CD4-positive, alpha-beta T cell treated with Interleukin-21 for 1 hour (primary cell): ENCODE measurements at regions not wholly inside any gene's neighbourhood (a gene's known extent, or its start where the extent isn't known, plus 50 kb on each side); places are given as distances from the start of the nearest gene placed in this dataset.

Experiments used
- DNase-seq: peaks from one replicate; pipeline ENCODE4 v3.0.0-alpha.2; 2020

DNA sequence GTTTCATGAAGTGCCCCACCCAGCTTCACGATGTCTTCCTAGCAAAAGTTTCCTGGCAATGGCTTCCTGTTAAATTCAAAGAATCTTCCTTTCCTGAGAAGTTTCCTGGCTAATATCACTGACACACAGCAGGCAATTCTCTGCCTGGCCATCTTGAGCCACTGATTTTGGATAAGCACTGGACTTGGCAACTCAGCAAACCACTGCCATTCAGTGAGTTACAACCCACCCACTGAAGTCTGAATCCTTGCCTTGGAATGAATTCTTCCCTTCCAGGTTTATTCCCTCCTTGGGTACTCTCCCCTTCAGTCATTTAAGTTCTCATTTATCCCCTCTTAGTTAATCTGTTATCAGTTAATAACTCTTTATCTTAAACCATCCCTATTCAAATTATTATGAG lies 426.0 kb downstream of the MBD2 start:
- DNase-seq, result no peak

DNA sequence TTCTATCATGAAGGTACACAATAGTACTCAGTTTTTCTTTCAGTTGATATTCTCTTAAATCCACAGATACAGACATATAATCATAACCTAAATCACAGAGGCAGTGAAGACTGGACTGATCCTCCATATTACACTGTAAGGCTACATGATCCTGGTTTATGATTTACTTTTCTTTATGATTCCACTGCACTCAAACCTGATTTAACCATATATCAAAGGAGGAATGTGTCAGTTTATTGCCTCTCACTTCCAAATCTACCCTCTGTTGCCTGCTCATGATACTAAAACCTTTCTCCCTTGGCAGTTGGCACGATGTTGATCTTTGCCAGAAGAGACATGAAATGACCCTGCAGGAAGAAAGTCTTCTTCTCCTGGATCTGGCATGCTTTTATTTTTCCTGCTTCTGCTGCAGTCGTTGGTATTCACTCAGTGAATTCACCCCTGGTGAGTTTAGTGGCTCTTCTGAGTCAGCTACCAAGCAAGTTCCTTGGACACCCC lies 426.4 kb downstream of the MBD2 start:
- no peak for DNase-seq

DNA sequence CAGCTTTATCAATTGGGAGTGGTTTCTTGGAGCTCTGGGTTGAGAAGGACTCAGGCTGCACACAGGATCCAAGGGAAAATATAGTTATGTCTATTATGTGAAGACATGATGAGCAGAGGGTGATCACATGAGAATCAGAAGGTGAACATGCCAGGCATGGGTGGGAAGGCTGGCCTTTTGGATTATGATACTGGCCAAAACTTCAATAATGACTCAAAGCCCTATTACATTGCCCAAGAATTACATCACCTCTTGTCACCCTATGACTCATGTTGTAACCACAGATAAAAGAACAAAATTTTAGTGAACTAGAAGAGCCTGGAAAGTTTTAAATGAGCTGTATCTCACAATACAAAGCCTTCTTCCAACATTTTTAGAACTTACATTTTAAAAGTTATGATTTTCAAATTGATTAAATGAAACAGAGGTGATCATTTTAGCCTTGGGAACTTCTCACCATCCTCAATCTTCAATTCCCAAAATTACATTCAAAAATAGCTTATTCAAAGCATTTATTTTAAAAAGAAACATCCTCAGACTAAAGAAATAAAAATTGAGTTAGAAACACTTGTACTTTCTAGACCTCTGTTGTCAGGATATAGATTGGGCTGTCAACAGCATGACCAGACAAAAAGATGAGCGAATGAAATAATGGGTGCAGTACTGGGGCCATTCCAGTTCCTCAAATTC lies 428.3 kb downstream of the MBD2 start:
- DNase-seq, result no peak

DNA sequence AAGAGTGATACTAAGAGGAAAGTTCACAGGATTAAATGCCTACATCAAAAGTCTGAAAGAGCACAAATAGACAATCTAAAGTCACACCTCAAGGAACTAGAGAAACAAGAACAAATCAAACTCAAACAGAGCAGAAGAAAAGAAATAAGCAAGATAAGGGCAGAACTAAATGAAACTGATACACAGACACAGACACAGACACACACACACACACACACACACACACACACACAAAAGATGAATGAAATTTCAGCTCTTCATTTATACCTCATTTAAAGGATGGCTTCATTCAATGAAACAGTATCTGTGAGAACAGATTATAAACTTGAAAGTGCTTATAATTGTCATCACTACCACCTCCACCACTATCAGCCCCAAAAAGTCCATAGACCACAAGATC lies 428.9 kb downstream of the MBD2 start:
- DNase-seq, result no peak

DNA sequence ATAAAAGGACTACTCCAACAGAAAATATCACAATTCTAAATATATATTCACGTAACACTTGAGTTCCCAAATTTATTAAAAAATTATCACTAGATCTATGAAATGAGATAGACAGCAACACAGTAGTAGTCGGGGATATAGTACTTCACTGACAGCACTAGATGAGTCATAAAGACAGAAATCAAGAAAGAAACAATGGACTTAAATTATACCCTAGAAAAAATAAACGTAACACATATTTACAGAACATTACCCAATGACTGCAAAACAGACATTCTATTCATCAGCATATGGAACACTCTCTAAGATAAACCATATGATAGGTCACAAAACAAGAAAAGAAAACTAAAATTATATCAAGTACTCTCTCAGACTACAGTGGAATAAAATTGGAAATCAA lies 429.4 kb downstream of the MBD2 start:
- DNase-seq, result no peak

DNA sequence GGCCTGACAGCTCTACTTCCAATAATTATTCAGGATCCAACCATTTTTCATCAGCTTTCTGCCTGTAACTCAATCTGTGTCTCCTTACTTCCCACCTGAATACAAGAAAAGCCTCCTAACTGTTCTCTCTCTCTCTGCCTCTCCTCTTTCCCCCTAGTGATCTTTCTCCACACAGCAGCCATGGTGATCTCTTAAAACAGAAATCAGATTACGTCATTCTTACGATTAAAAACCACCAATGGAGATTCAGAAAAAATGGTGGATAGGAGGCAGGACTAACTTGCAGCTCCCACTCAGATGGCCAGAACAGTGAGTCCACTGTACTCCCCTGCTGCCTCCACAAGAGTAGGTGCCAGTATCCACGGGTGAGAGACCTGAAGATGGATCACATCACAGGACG lies 431.7 kb downstream of the MBD2 start:
- DNase-seq, result no peak

DNA sequence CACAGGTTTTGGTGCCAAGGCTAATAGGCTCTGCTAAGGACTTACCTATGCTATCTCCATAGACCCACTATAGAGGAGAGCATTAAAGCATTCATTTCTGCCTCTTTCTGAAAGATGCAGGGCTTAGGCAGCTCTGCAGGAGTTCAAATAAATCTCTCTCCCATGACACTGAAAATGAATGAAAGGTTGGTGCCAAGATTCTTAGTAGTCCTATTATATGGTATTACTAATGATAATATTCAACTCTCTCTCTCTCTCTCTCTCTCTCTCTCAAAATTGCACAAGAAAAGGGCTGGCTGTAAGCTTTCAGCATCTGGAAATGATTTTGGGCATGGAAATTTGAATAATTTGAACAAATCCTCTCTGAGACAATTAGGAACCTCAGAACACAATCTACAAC lies 433.7 kb downstream of the MBD2 start:
- no peak for DNase-seq

DNA sequence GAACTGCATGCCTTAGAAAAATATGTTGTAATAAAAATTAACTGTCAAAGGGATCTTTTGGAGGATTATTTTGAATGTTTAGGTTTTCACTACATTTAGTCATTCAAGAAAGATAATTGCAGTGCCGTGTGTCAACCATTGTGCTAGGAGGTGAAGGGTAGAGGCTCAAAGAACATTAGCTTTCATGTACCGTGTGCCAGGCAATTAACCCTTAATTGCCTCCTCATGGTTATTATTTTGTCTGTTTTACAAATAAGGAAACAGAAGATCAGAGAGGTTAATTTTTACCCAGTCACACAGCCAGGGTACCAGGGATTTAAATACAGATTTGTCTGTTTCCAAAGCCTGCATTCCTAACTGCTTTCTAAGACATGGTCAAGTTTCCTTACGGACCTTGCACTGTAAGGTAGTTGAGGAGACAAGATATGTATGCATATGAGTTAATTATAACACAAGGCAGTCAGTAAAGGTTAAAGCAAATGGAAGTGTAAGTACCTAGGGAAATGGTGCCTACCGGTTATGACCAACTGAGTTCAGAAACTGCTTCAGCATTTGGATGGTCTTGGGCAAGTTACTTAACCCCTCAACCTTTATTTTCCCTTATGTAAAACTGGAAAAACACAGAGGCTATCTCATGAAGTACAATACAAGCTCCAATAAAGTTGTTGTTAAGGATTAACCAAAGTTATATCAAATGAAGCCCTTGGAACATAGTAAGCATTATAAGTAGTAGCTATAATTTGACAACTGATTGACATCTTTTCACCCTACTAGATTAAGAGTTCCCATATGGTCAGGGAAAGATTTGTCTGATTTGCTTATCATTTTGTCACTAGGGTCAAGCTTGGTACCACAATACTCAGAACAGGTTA lies 434.9 kb downstream of the MBD2 start:
- no peak for DNase-seq

DNA sequence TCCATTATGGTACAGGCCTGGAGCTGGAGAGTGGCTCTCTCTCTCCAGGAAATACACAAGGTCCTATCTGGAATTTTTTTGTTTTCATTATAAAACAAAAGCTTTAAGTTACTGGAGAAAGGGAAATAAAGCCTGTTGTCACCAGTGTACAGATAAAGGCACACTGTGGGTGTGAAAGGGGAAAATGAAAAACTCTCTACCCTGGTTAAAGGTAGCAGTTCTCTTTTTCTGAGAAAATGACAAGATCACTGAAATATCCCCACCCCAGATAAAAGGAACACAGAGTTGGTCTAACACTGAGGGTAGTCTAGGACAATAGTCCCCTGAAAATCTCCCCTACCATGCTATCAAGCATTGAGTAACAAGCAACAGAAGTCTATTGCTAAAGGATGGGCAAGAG lies 438.7 kb downstream of the MBD2 start:
- no peak for DNase-seq

DNA sequence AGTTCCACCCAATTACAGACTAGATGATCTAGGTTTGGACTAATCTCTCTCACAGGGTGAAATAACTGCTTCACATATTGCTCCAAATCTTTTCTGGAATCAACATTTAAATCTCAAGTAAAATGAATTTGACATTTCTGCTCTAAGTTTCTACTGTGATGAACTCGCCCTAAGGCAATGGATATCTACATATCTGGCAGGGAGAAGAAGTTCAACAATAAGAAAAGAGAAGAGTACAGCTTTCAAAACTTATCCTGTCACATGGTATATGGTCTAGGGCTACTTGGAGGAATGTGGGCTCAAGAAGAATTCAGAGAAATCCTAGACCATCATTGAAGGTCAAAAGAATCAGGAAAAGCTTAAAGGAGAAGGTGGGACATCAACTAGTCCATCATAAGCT lies 440.2 kb downstream of the MBD2 start:
- DNase-seq, result no peak

DNA sequence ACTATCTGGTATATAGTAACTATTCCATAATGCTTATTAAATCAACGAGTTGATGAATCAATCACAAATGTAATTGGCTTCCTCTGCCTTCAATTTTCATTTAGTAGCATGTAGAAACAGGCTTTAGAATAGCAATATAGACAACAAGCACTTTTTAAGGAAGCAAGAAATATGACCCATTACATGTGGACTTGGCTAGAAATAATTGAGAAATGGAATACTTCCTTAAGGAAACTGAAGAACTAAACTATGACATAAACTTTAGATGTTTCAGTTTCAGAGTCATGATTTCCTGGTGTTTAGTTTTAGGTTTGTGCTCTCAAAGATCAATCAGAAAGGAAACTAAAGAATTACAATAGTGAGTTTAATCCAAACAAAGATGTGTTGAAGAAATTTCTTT lies 443.8 kb downstream of the MBD2 start:
- DNase-seq, result no peak

DNA sequence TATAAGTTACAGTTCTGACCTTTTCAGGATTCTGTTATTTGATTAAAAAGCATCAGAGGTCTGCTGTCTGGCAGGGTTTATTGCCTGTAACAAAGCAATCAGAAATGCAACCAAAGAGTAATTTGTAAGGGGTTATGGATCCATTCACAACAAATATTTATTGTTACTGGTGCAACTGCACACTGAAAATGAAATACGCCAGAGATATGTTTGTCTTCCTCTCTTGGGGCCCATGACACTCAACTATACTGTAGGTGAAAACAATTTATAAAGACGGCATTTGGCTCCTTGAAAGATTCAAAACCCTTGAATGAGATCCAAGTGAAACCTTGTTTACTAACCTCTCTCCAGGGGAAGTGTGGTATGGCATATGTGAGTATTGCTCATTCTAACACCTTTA lies 452.2 kb downstream of the MBD2 start:
- no peak for DNase-seq

DNA sequence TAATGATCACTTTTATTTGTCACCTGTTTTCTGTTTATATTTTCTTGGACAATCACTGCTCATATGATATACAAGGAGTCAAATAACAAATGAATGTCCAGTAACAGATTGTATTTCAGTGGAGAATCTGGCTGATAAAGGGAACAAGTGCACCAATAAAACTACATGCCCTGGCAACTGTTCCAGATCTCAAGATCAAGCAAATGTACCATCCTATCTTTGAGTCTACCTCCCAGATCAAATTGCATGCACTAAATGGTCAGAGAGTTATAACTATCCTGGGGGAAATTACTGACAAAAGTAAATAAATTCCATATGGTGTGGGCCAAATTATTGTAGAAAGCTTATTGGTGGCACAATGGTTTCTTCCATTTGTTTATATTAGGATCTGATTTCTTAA lies 452.8 kb downstream of the MBD2 start:
- no peak for DNase-seq

DNA sequence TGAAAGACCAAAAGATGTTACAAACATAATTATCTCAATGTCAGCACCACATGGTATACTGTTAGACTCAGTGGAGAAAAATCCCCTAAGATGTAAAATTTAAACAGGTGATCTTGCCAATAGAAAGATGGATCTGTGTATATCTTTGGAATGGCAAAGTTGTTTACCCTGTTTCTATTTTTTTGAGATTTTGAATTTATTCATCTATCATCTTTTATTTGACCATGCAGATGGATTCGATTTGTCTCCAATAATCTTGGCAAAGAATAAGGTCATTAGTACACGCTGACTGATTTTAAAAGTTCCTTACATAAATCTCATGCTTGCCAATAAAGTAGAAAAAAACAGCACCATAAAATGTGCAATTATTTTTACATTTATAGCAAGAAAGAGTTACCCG lies 459.3 kb downstream of the MBD2 start:
- no peak for DNase-seq

DNA sequence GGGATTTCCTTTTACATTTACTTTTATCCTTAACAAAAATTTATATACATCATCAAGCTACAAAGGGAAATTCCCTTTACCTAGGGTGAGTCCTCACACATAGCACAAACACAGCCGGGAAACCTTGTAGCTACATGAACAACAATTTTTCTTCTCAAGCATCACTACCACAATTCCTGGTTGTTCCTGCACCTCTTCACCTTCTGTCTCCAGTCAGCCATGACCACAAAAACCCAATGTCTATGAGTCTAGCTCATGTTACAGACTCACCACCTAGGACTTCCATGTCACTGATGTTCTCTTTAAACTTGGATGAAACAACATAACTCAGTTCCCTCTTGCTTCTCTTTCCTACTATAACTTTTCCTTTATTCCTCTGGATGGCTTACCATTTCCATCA lies 460.4 kb downstream of the MBD2 start:
- no peak for DNase-seq

DNA sequence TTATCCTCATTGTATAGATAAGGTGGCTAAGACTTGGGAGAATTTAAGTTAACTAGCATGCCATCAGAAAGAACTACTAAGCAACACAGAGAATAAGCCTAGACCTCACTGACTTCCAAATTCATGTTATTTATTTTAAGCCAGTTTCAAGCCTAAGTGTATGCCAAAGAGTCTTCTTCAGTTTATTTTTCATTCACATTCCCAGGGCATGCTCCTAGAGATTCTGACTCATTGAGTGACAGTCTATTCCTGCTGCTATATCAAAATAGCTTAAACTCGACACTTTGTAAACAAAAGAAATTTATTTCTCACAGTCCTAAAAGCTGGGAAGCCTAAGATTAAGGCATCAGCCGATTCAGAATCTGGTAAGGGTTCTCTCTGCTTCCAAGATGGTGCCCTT lies 467.1 kb downstream of the MBD2 start:
- no peak for DNase-seq

DNA sequence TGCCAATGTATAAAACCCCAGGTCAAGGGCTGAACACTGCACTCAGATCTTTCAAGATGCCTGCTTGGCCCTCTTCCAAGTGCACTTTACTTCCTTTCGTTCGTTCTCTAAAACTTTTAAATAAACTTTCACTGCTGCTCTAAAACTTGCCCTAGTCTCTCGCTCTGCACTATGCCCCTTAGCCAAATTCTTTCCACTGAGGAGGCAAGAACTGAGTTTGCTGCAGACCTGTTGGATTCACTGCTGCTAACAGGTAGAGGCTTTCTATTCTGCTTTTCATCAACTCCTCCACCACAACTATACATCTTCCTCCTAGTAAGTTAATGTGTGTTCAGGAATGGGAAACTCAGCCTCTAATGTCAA lies 467.9 kb downstream of the MBD2 start:
- DNase-seq, result no peak

DNA sequence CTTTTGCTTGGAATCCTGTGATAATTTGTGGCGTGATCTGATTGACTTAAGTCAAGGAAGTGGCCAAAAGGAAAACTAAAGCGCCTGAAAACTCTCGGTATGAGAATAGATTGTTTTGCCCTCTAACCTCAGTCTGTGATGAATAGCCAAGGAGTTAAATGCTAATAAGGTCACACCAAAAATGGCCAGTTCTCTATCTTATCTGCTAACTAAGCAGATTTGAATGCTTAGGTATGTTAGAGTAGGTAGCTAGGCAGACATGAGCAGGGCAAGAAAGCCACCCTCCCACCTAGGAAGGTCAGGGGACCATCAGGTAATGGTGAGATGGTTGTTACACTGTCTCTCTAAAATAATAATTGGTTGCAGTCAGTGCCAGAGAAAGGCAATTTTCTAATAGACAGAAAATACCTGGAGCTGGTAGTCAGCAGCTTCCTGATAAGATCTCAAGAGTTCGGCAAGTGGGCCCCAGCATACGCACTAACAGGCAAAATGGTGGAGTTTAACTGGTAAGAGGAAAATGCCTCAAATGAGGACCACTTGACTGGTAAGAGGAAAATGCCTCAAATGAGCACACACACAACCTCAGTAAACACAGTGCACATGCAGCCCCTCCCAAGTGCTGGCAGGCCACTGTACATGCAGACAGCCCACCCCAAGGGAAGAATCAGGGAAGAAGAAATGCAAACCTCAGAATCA lies 468.4 kb downstream of the MBD2 start:
- DNase-seq, result no peak

DNA sequence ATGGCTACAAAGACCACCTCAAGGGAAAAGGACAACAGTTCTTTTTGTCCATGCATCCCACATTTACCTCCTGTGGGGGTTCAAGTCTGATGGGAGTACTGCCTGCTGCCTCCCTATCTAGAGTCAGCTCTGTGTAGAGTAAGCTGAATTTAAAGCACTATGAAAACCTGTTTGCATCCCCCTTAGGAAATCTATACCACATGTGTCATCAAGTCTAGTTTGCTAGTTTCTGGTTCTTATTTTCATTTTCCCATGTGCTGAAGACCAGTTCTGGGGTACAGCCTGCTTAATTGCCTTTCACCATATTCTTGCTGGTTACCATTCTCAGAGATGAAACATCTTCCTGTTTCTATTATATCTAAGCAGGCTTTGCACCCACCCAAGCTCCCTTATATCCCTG lies 470.3 kb downstream of the MBD2 start:
- DNase-seq, result no peak

DNA sequence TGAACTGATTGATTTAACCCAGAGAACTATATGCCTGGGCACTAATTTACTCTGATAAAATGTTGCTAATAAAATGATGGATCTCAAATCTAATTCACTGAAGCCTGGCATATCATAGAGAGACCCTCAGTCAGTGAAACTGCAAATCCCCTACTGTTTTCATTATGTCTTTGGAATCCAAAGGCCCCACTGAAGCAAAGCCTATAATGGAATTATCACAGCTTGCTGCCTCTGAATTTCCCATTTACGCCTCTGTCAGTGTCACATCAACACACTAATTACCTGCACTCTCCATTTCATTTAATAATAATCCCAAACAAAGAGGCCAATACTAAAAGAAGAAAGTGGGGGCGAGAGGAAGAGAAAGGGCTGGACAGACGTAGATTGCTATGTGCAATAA lies 470.9 kb downstream of the MBD2 start:
- DNase-seq, result no peak

DNA sequence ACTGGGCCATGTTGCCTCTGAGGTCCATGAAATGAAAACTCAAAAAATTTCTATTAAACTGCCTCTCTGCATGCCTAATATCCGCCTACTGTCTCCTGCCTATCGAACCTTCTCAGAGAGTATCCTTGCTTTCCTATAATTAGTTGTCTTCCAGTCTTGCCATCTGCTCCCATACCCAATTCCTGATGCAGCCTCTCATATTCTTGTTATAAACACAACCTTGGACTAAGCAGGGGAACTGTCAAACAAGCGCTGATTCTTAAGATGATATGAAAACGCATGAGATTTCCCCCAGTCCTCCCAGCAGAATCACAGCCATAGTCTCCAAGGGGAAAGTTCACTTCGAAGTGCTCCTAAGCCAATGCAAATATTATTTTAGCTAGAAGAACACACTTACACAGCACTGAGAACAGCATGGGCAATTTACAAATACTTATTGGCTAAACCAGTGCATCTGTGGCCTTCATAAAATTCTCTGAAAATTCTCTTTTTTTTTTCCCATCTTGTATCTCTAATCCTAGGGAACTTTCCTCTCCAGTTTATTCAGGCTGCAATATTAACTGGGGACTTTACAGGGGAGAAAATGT lies 471.6 kb downstream of the MBD2 start:
- DNase-seq, result no peak

DNA sequence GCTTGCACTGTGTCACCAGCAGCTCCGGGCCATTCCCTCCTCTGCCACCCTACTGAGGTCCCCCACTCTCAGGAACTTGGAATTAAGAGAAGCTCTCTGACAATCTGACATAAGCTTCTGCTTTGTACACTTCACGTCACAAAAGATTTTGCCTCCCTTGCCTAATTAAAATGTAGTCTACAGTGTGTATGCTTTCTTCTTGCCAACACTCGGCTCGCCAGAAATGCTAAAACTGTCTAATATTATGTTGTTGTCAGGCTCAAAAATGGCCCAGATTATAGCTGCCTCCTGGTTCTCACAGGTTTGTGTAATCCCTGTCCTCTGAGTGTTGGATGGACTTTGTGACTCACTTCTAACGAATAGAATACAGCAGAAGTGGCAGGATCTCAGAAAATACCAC lies 474.7 kb downstream of the MBD2 start:
- DNase-seq, result no peak

DNA sequence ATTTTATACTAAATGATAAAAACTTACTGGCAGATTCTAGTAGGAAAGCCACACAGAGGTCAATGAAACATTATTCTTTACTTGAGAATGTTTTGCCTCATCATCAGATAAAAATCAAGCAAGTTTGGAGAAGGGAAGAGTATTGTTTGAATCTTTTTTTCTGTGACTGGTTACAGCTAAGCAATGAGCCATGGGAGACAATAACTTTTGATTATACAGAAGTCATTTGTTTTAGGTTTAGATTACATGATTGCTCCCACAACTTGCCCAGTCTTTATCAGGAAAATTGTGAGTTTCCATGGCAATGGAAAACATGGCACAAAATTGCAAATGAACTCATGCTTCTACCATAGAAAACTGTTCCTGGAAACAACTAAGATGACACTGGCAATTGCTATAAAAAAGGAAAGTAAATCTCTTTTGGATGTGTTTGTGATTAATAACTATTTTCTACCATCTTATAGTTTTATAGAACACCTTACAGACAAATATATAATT lies 476.8 kb downstream of the MBD2 start:
- DNase-seq, result no peak
